Osteoblast (primary cell): ENCODE measurements at regions not wholly inside any gene's neighbourhood (a gene's known extent, or its start where the extent isn't known, plus 50 kb on each side); places are given as distances from the start of the nearest gene placed in this dataset.

ENCODE experiments used
- DNase-seq: peaks from one replicate; pipeline ENCODE4 v3.0.0; 2011; ENCODE audit warnings: low spot score, mixed read lengths; ENCODE audit not compliant: insufficient read length; ENCODE audit errors: missing footprints
- H2AFZ ChIP-seq: 2 replicates; pipeline ENCODE4 v1.6.0; 2011; ENCODE audit warnings: mild to moderate bottlenecking, low read length
- H3K27ac ChIP-seq: 2 replicates; pipeline ENCODE4 v1.5.1; 2011; ENCODE audit warnings: mild to moderate bottlenecking, low read depth, low read length, moderate library complexity
- H3K27me3 ChIP-seq: 2 replicates; pipeline ENCODE4 v1.6.0; 2012; ENCODE audit warnings: mild to moderate bottlenecking, control low read depth, inconsistent platforms, low read length, moderate library complexity; ENCODE audit not compliant: insufficient read depth
- H3K36me3 ChIP-seq: 2 replicates; pipeline ENCODE4 v1.5.1; 2011; ENCODE audit warnings: mild to moderate bottlenecking, low read length, control low read depth, moderate library complexity; ENCODE audit not compliant: insufficient read depth
- H3K4me1 ChIP-seq: 2 replicates; pipeline ENCODE4 v1.5.1; 2011; ENCODE audit warnings: mild to moderate bottlenecking, low read length, control low read depth, moderate library complexity; ENCODE audit not compliant: insufficient read depth
- H3K4me2 ChIP-seq: 2 replicates; pipeline ENCODE4 v1.6.0; 2011; ENCODE audit warnings: mild to moderate bottlenecking, low read length; ENCODE audit not compliant: insufficient read depth
- H3K4me3 ChIP-seq: fragments of 200-600 bp; sonication (generic); 3 replicates; pipeline ENCODE4 v1.5.1; 2012; ENCODE audit warnings: mild to moderate bottlenecking, low read length, inconsistent platforms; ENCODE audit not compliant: insufficient read depth
- H3K79me2 ChIP-seq: 2 replicates; pipeline ENCODE4 v1.6.0; 2012; ENCODE audit warnings: mild to moderate bottlenecking, low read length, control low read depth, inconsistent platforms; ENCODE audit not compliant: insufficient read depth
- H3K9me3 ChIP-seq: 2 replicates; pipeline ENCODE4 v1.5.1; 2011; ENCODE audit warnings: low read depth, low read length, control low read depth
- H4K20me1 ChIP-seq: 2 replicates; pipeline ENCODE4 v1.6.0; 2012; ENCODE audit warnings: mild to moderate bottlenecking, low read length, control low read depth; ENCODE audit not compliant: insufficient read depth
- CTCF ChIP-seq: IDR thresholded peaks from 2 replicates; pipeline ENCODE4 v1.5.1; 2011; ENCODE audit warnings: mild to moderate bottlenecking, low read depth, low read length, moderate library complexity; ENCODE audit errors: extremely low read depth

GRCh38 chr6:168131464-168132415 is 52.7 kb upstream of the FRMD1 start:
- Histone ChIP-seq H2AFZ (no peak overlapping the region), H3K9me3 (no peaks in the 10 kb centered on the region), H3K27me3 (no peaks in the 10 kb centered on the region), H3K36me3 (no peaks in the 10 kb centered on the region), H3K4me1 (peaks cover 3% of the 10 kb centered on the region), H3K79me2 (no peaks in the 10 kb centered on the region), H3K4me2 (no peak overlapping the region), H4K20me1 (no peaks in the 10 kb centered on the region), H3K27ac (no peak overlapping the region), H3K4me3 (no peak overlapping the region)
- no peak for DNase-seq
- TF ChIP-seq CTCF: no peak

- no peaks in the 10 kb centered on the region for H3K36me3 ChIP-seq
- H3K9me3 ChIP-seq: no peaks in the 10 kb centered on the region
- TF ChIP-seq CTCF: no peak
These were observed 51.8 kb upstream of the FRMD1 start for GRCh38 chr6:168130697-168131371.

GRCh38 chr6:168130168-168130696 is 51.2 kb upstream of the FRMD1 start:
- no peak overlapping the region for H3K4me3 ChIP-seq
- H2AFZ ChIP-seq: no peak overlapping the region
- H3K4me2 ChIP-seq: no peak overlapping the region
- no peak for DNase-seq
- no peaks in the 10 kb centered on the region for H4K20me1 ChIP-seq
- H3K4me1 ChIP-seq: peaks cover 3% of the 10 kb centered on the region
- H3K27ac ChIP-seq: no peak overlapping the region
- H3K9me3 ChIP-seq: no peaks in the 10 kb centered on the region
- H3K27me3 ChIP-seq: no peaks in the 10 kb centered on the region
- no peaks in the 10 kb centered on the region for H3K36me3 ChIP-seq
- no peaks in the 10 kb centered on the region for H3K79me2 ChIP-seq
- TF ChIP-seq CTCF: no peak

More at GRCh38 chr6:168130697-168131371, 51.8 kb upstream of the FRMD1 start:
- peaks cover 3% of the 10 kb centered on the region for H3K4me1 ChIP-seq
- H4K20me1 ChIP-seq: no peaks in the 10 kb centered on the region
- no peak overlapping the region for H3K4me3 ChIP-seq
- H3K27ac ChIP-seq: no peak overlapping the region
- DNase-seq: no peak
- H3K27me3 ChIP-seq: no peaks in the 10 kb centered on the region
- H3K79me2 ChIP-seq: no peaks in the 10 kb centered on the region
- no peak overlapping the region for H3K4me2 ChIP-seq
- H2AFZ ChIP-seq: no peak overlapping the region
